ENCODE measurements at regions not wholly inside any gene's neighbourhood (a gene's known extent, or its start where the extent isn't known, plus 50 kb on each side); places are given as distances from the start of the nearest gene placed in this dataset.

DNA sequence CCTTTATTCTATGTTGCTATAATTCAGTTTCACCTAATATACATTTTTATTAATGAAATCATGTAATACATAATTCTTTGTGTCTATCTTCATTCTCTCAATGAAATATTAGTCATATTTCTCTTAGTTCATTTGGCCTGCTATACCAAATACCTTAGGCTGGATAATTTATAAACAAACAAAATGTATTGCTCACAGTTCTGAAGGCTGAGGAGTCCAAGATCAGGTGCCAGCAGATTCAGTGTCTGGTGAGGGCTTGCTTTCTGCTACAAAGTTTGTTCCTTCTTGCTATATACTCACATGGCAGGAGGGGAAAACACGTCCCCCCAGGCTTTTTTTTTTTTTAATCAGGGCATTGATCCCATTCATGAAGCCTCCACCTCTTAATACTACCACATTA, 143.4 kb upstream of the GRB10 start:
- no peaks in the 10 kb centered on the region for H3K27me3 ChIP-seq (ENCODE audit: insufficient read depth, poor library complexity, severe bottlenecking)
- TF ChIP-seq, protein P1, sequence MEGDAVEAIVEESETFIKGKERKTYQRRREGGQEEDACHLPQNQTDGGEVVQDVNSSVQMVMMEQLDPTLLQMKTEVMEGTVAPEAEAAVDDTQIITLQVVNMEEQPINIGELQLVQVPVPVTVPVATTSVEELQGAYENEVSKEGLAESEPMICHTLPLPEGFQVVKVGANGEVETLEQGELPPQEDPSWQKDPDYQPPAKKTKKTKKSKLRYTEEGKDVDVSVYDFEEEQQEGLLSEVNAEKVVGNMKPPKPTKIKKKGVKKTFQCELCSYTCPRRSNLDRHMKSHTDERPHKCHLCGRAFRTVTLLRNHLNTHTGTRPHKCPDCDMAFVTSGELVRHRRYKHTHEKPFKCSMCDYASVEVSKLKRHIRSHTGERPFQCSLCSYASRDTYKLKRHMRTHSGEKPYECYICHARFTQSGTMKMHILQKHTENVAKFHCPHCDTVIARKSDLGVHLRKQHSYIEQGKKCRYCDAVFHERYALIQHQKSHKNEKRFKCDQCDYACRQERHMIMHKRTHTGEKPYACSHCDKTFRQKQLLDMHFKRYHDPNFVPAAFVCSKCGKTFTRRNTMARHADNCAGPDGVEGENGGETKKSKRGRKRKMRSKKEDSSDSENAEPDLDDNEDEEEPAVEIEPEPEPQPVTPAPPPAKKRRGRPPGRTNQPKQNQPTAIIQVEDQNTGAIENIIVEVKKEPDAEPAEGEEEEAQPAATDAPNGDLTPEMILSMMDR (IDR thresholded peaks at IDR 0.05; ENCODE audit: poor library complexity, severe bottlenecking) = no peak
- no peak overlapping the region for H3K4me3 ChIP-seq (ENCODE audit: severe bottlenecking)
- no peak for DNase-seq (ENCODE audit: low spot score)
- no peak overlapping the region for H3K27ac ChIP-seq (ENCODE audit: poor library complexity, severe bottlenecking)
- no peaks in the 10 kb centered on the region for H3K36me3 ChIP-seq (ENCODE audit: low read depth)
- H3K4me1 ChIP-seq (ENCODE audit: insufficient read depth, poor library complexity, severe bottlenecking) = no peaks in the 10 kb centered on the region
- ATAC-seq (ENCODE audit: low read depth) = no peak
- no peaks in the 10 kb centered on the region for H3K9me3 ChIP-seq (ENCODE audit: severe bottlenecking)

DNA sequence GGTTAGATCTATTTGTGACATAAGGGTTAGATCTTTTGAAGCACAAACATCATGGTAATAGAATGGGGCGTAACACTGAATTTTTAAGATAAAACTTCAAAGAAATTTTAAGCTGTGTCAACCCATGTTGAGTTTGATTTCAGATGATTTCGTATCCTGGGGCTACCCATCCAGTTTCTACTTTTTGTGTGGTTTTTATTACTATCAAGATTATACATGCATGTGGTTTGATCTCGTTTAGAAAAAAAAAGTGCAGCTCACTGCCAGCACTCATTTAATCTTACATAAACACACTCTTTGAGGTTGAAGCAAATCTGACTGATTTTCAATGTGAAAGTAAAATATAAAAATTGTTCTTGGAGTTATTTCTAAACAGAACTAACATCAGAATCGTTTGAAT, 140.8 kb upstream of the GRB10 start:
- Histone ChIP-seq H3K9me3 (ENCODE audit: severe bottlenecking) (no peaks in the 10 kb centered on the region), H3K27me3 (ENCODE audit: insufficient read depth, poor library complexity, severe bottlenecking) (no peaks in the 10 kb centered on the region), H3K27ac (ENCODE audit: poor library complexity, severe bottlenecking) (no peak overlapping the region), H3K4me3 (ENCODE audit: severe bottlenecking) (no peak overlapping the region), H3K36me3 (ENCODE audit: low read depth) (no peaks in the 10 kb centered on the region), H3K4me1 (ENCODE audit: insufficient read depth, poor library complexity, severe bottlenecking) (peaks cover 3% of the 10 kb centered on the region)
- no peak for DNase-seq (ENCODE audit: low spot score)
- TF ChIP-seq, protein P1 (IDR thresholded peaks at IDR 0.05; ENCODE audit: poor library complexity, severe bottlenecking) = no peak
- ATAC-seq (ENCODE audit: low read depth) = no peak

DNA sequence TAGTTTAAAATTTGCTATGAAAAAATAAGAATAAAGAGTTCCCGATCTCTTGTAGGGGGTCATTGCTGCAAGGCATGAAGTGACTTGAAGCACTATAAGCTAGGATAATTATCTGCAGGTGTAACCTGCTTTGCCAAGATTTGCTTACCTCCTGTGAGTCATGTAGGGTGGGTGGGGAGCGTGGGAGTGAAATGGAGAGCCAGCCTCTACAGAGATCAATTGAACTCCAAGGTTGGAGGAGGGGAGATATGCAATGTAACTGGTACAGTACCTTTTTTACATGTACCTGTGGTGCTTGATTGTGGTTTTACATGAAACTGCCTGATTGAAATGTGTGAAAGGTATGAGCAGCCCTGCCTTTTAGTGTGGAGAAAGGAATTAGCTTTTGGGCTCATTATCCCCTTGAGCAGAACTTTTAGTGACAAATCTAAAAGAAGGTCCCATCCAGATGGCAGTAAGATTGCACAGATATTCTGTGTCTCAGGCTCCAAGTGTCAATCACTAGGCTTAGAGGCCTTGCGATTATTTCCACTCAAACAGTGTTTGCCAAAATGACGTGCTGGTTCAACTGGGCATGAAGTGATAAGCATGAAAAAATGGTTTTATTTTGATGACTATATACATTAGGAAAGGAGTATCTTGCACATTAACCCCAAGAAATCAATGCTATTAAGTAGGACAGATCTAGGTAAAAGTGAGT, 138.6 kb upstream of the GRB10 start:
- DNase-seq (ENCODE audit: low spot score) (no peak), ATAC-seq (ENCODE audit: low read depth) (peak; percentile 78)
- no peak overlapping the region for H3K27ac ChIP-seq (ENCODE audit: poor library complexity, severe bottlenecking)

DNA sequence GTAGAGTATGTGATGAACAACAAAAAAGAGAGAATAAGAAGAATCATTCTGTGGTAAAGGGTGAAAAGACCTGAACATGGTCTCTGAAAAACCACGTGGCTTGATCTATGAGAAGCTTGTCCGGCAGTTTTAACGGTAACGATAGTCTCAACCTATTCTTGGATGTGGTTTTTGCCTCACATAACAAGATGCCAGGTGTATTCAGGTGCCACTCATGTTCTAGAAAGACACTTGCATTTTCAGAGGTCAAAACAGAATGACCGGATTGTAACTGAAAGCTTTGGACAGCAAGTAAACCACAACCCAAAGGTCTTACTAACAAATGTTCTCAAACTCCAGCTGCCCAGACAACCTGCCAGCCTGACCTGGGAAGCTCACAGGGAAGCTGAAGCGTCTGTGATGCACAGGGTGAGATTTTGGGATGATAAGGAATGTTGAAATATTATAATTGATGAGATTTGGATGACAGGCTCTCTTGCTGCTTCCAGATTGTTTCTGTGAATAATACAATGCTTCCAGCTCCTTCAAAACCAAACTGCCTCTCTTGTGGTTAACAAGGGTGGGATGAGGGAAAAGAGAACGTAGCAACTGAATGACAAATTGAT, 137.4 kb upstream of the GRB10 start:
- no peaks in the 10 kb centered on the region for H3K36me3 ChIP-seq (ENCODE audit: low read depth)
- DNase-seq (ENCODE audit: low spot score) = no peak
- no peak overlapping the region for H3K27ac ChIP-seq (ENCODE audit: poor library complexity, severe bottlenecking)
- peaks cover 3% of the 10 kb centered on the region for H3K4me1 ChIP-seq (ENCODE audit: insufficient read depth, poor library complexity, severe bottlenecking)
- no peaks in the 10 kb centered on the region for H3K9me3 ChIP-seq (ENCODE audit: severe bottlenecking)
- no peak for ATAC-seq (ENCODE audit: low read depth)
- H3K27me3 ChIP-seq (ENCODE audit: insufficient read depth, poor library complexity, severe bottlenecking) = no peaks in the 10 kb centered on the region
- no peak overlapping the region for H3K4me3 ChIP-seq (ENCODE audit: severe bottlenecking)
- TF ChIP-seq, protein P1 (IDR thresholded peaks at IDR 0.05; ENCODE audit: poor library complexity, severe bottlenecking) = no peak

More for the DNA sequence above, 138.6 kb upstream of the GRB10 start:
- TF ChIP-seq, protein P1 (IDR thresholded peaks at IDR 0.05; ENCODE audit: poor library complexity, severe bottlenecking) = no peak
- H3K27me3 ChIP-seq (ENCODE audit: insufficient read depth, poor library complexity, severe bottlenecking) = no peaks in the 10 kb centered on the region
- H3K4me3 ChIP-seq (ENCODE audit: severe bottlenecking) = no peak overlapping the region
- H3K36me3 ChIP-seq (ENCODE audit: low read depth) = no peaks in the 10 kb centered on the region
- peaks cover 3% of the 10 kb centered on the region for H3K4me1 ChIP-seq (ENCODE audit: insufficient read depth, poor library complexity, severe bottlenecking)
- H3K9me3 ChIP-seq (ENCODE audit: severe bottlenecking) = no peaks in the 10 kb centered on the region

DNA sequence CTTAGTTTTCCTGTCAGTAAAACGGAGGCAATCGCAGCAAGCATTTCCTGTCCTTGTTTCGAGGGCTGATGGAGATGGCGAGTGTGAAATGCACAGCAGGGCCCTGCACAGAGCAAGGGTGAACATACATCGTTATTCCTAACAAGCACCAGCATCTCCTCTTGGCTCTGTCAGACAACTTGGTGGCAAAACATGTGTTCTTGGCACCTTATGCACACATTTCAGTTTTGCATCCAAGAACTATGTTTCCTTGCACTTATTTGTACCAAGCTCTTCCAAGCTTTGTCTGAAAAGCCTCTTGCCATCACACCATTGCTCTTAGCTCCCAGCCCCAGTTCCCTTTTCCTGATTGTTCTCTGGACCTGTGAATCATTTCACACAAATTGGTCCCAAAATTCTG, 132.9 kb upstream of the GRB10 start:
- TF ChIP-seq, protein P1 (IDR thresholded peaks at IDR 0.05; ENCODE audit: poor library complexity, severe bottlenecking) = no peak
- H3K4me3 ChIP-seq (ENCODE audit: severe bottlenecking) = no peak overlapping the region
- no peaks in the 10 kb centered on the region for H3K36me3 ChIP-seq (ENCODE audit: low read depth)
- no peak overlapping the region for H3K27ac ChIP-seq (ENCODE audit: poor library complexity, severe bottlenecking)
- no peaks in the 10 kb centered on the region for H3K9me3 ChIP-seq (ENCODE audit: severe bottlenecking)
- no peaks in the 10 kb centered on the region for H3K27me3 ChIP-seq (ENCODE audit: insufficient read depth, poor library complexity, severe bottlenecking)
- no peaks in the 10 kb centered on the region for H3K4me1 ChIP-seq (ENCODE audit: insufficient read depth, poor library complexity, severe bottlenecking)
- DNase-seq (ENCODE audit: low spot score) (no peak), ATAC-seq (ENCODE audit: low read depth) (no peak)

All from RWPE2 (cell line).